DOHH2 (cell line): ENCODE measurements at regions not wholly inside any gene's neighbourhood (a gene's known extent, or its start where the extent isn't known, plus 50 kb on each side); places are given as distances from the start of the nearest gene placed in this dataset.

ENCODE experiments used
- H3F3A ChIP-seq: fragments of 200-600 bp; sonication (generic), shearing (Covaris generic); 2 replicates; pipeline ENCODE4 v1.6.0; 2016; ENCODE audit warnings: antibody characterized with exemption, mild to moderate bottlenecking; ENCODE audit not compliant: control insufficient read depth, insufficient read depth
- H3K27ac ChIP-seq: fragments of 200-600 bp; sonication (generic); 2 replicates; pipeline ENCODE4 v1.5.1; 2014; ENCODE audit warnings: low read depth, mild to moderate bottlenecking, low read length, moderate library complexity
- H3K27me3 ChIP-seq: fragments of 200-600 bp; sonication (generic); 2 replicates; pipeline ENCODE4 v1.6.1; 2014; ENCODE audit warnings: mild to moderate bottlenecking, low read length, mixed read lengths; ENCODE audit not compliant: control insufficient read depth
- H3K36me3 ChIP-seq: fragments of 200-600 bp; sonication (generic); 2 replicates; pipeline ENCODE4 v1.6.1; 2014; ENCODE audit warnings: mild to moderate bottlenecking, low read length, moderate library complexity, mixed read lengths; ENCODE audit not compliant: control insufficient read depth
- H3K4me1 ChIP-seq: fragments of 200-600 bp; sonication (generic); 2 replicates; pipeline ENCODE4 v1.6.1; 2014; ENCODE audit warnings: mild to moderate bottlenecking, low read length, mixed read lengths; ENCODE audit not compliant: control insufficient read depth
- H3K4me2 ChIP-seq: fragments of 200-600 bp; sonication (generic); 2 replicates; pipeline ENCODE4 v1.6.0; 2014; ENCODE audit warnings: mild to moderate bottlenecking, low read length, moderate library complexity
- H3K4me3 ChIP-seq: fragments of 200-600 bp; sonication (generic); 2 replicates; pipeline ENCODE4 v1.5.1; 2014; ENCODE audit warnings: mild to moderate bottlenecking, low read length, mixed read lengths
- H3K79me2 ChIP-seq: fragments of 200-600 bp; sonication (generic); 2 replicates; pipeline ENCODE4 v1.6.1; 2014; ENCODE audit warnings: mild to moderate bottlenecking, low read length, mixed read lengths; ENCODE audit not compliant: control insufficient read depth
- H3K9me2 ChIP-seq: fragments of 200-600 bp; sonication (generic); replicated peaks from 2 replicates; pipeline ENCODE4 v1.6.1; 2014; ENCODE audit warnings: mild to moderate bottlenecking, low read length, mixed read lengths; ENCODE audit not compliant: control insufficient read depth
- H3K9me3 ChIP-seq: fragments of 200-600 bp; sonication (generic); 2 replicates; pipeline ENCODE4 v1.6.1; 2014; ENCODE audit warnings: antibody characterized with exemption, low read length, mixed read lengths; ENCODE audit not compliant: control insufficient read depth, insufficient read depth
- H4K20me1 ChIP-seq: fragments of 200-600 bp; sonication (generic); 2 replicates; pipeline ENCODE4 v1.6.0; 2014; ENCODE audit warnings: low read depth, mild to moderate bottlenecking, antibody characterized with exemption, low read length, moderate library complexity; ENCODE audit not compliant: control insufficient read depth, insufficient read depth
- EZH2phosphoT487 ChIP-seq: fragments of 200-600 bp; sonication (generic); IDR thresholded peaks from 2 replicates; pipeline ENCODE4 v1.6.1; 2017; ENCODE audit warnings: borderline replicate concordance, mild to moderate bottlenecking, antibody characterized with exemption, low read length, moderate library complexity, mixed read lengths
- TF ChIP-seq, protein P1 (sequence below): fragments of 200-600 bp; sonication (generic); IDR thresholded peaks from one replicate; pipeline ENCODE4 v1.5.1; 2014; ENCODE audit warnings: antibody characterized with exemption, mild to moderate bottlenecking, low read depth, low read length; ENCODE audit not compliant: poor library complexity, severe bottlenecking

DNA sequence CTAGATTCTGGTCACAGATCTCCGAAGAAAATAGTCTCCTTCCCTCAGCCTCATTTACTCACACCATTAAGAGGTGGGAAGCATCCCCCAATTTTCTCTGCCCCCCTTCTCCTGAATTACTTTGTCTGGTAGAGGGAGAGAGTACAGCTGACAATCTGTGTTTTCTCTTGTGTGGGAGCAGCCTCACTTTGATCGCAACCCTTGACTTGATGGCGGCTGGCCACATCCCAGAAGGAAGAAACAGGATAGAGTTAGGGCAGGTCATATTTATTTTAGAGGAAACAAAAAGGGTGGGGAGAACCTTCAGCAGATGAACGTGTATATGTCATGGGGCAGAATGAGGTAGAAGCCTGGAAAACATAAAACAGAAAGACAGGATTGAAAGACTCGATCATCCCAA lies 82.4 kb upstream of the FAM171A1 start:
- TF ChIP-seq, protein P1, sequence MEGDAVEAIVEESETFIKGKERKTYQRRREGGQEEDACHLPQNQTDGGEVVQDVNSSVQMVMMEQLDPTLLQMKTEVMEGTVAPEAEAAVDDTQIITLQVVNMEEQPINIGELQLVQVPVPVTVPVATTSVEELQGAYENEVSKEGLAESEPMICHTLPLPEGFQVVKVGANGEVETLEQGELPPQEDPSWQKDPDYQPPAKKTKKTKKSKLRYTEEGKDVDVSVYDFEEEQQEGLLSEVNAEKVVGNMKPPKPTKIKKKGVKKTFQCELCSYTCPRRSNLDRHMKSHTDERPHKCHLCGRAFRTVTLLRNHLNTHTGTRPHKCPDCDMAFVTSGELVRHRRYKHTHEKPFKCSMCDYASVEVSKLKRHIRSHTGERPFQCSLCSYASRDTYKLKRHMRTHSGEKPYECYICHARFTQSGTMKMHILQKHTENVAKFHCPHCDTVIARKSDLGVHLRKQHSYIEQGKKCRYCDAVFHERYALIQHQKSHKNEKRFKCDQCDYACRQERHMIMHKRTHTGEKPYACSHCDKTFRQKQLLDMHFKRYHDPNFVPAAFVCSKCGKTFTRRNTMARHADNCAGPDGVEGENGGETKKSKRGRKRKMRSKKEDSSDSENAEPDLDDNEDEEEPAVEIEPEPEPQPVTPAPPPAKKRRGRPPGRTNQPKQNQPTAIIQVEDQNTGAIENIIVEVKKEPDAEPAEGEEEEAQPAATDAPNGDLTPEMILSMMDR = no peak
- no peak for TF ChIP-seq EZH2phosphoT487
- no peaks in the 10 kb centered on the region for H3K4me1 ChIP-seq
- H3K9me3 ChIP-seq = no peaks in the 10 kb centered on the region
- no peak overlapping the region for H3K4me3 ChIP-seq
- no peaks in the 10 kb centered on the region for H3F3A ChIP-seq
- H4K20me1 ChIP-seq = no peaks in the 10 kb centered on the region
- no peaks in the 10 kb centered on the region for H3K36me3 ChIP-seq
- H3K79me2 ChIP-seq = no peaks in the 10 kb centered on the region
- no peak overlapping the region for H3K27ac ChIP-seq
- peaks cover 8% of the 10 kb centered on the region; the same call in 1 of the 2 replicates for H3K27me3 ChIP-seq
- H3K4me2 ChIP-seq = no peak overlapping the region
- no peaks in the 10 kb centered on the region for H3K9me2 ChIP-seq

DNA sequence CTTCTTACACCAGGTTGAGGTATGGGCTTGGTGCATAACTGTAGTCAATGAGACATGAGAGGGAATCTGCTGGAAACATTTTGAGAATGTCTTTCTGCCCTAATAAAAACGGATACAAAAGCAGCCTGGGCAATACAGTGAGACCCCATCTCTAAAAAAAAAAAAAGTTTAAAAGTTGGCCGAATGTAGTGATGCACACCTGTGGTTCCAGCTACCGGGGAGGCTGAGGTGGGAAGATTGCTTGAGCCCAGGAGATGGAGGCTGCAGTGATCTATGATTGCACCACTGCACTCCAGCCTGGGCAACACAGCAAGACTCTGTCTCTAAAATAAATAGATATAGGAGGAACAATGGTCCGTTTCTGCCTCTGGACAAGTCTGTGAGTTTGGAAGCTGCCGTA lies 81.5 kb upstream of the FAM171A1 start:
- Histone ChIP-seq H3K79me2 (no peaks in the 10 kb centered on the region), H3K27me3 (peaks cover 8% of the 10 kb centered on the region; the same call in 1 of the 2 replicates), H3K9me2 (no peaks in the 10 kb centered on the region), H3K4me3 (no peak overlapping the region), H3K9me3 (no peaks in the 10 kb centered on the region), H3K36me3 (no peaks in the 10 kb centered on the region), H3F3A (no peaks in the 10 kb centered on the region), H4K20me1 (no peaks in the 10 kb centered on the region), H3K27ac (no peak overlapping the region), H3K4me2 (no peak overlapping the region), H3K4me1 (no peaks in the 10 kb centered on the region)
- TF ChIP-seq, protein P1 = no peak
- no peak for TF ChIP-seq EZH2phosphoT487

DNA sequence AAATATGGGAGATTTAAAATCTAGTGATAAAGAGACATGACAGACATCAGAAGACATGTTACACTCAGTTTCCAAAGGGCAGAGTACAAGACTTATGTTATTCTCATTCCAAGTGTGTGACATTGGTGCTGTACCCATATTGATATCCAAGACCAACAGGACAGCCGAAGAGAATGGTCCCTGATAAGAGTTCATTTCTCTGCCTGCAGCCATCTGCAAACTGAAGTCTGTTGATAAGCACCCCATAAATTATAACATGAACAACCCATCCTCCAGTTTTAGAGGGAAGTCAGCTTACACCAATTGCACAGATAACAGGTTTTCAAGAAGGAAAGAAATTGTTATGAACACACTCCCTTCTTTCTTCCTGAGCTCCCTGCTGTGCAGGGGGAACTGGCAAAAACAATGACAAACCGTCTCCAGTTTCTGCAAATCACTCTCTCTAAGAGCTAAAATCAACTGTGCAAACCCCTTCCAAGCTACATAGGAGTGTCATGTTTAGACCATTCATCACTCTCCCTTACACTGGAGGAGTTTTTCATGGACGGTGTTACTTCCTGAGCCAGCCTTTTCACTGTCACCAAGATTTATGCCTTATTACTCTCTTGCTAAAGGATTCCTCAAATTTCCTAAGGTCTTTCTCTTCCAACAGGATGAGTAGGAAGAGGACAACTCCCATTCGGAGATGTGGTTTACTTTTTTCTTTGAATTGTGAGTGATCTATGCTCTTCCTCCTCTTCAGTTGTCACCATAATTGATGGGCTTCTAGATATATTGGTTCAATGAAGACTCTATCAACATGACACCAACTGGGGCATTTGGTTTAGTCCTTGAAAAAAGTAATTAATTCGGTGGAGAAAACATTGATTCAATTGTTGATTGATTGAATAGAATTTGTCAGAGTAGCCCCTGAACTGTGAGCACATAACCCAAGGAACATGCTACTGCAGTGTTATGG lies 80.3 kb upstream of the FAM171A1 start:
- Histone ChIP-seq H3K9me3 (no peaks in the 10 kb centered on the region), H3K4me1 (no peaks in the 10 kb centered on the region), H4K20me1 (no peaks in the 10 kb centered on the region), H3K4me3 (no peak overlapping the region), H3K9me2 (no peaks in the 10 kb centered on the region), H3K36me3 (no peaks in the 10 kb centered on the region), H3K79me2 (no peaks in the 10 kb centered on the region), H3K4me2 (no peak overlapping the region), H3K27me3 (peaks cover 8% of the 10 kb centered on the region; the same call in 1 of the 2 replicates), H3F3A (no peaks in the 10 kb centered on the region), H3K27ac (no peak overlapping the region)
- TF ChIP-seq, protein P1 = no peak
- no peak for TF ChIP-seq EZH2phosphoT487
